ENCODE measurements at regions not wholly inside any gene's neighbourhood (a gene's known extent, or its start where the extent isn't known, plus 50 kb on each side); places are given as distances from the start of the nearest gene placed in this dataset.
"Not testable (repeated sequence)": the region's sequence is repeated elsewhere in the genome, so short reads cannot be mapped to it uniquely, and the experiment has no call there.

GRCh38 chr7:65744406-65744805 lies 128.5 kb upstream of the VKORC1L1 start:
- no peak for DNase-seq (ENCODE audit: low read depth)

GRCh38 chr7:65746398-65746669 lies 126.5 kb upstream of the VKORC1L1 start:
- DNase-seq (ENCODE audit: low read depth) = no peak

- no peak for DNase-seq (ENCODE audit: low read depth)
Observed at GRCh38 chr7:65749039-65749438, 123.8 kb upstream of the VKORC1L1 start.

- no peak for DNase-seq (ENCODE audit: low read depth)
Observed at GRCh38 chr7:65749518-65749917, 123.4 kb upstream of the VKORC1L1 start.

- DNase-seq (ENCODE audit: low read depth) = peak; percentile 28
Observed at GRCh38 chr7:65750511-65751344, 122.1 kb upstream of the VKORC1L1 start.

DNA sequence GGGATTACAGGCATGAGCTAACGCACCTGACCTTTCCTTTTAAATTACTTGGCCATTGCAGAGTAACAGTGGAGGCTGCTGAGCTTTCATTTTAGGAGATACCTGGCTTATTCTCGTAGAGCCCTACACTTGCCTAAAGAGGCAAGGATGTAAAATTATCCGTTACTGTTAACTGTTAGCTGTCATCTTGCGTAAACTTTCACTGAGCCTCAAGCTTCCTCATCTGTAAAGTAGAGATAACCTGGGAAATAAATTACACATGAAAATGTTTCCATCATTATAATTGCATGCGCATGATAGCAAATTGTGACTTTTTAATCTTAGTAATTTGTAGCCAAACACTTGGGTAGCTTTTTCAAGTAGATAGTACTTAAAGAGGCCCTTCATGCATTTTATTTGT lies 118.8 kb upstream of the VKORC1L1 start:
- not testable (repeated sequence) for DNase-seq (ENCODE audit: low read depth)

- DNase-seq (ENCODE audit: low read depth) = not testable (repeated sequence)
Observed at GRCh38 chr7:65758991-65759390, 113.9 kb upstream of the VKORC1L1 start.

DNA sequence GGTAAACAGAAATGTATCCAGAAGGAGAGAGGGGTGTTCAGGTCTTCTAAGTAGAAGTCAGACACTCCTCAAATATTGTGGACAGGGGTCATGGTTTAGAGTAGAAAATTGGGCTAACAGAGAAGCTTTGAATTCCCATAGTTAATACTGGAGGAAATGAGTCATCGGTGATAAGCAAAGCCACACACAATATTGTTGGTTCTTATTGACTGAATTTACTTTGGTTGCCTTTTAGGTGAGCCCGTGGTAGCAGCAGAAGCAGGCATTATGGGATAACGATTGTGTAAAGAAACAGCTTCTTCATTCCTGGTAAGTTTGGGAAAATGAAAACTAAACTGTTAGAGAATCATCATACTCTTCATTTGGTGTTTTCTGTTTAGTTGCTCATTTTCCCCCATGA lies 110.2 kb upstream of the VKORC1L1 start:
- DNase-seq (ENCODE audit: low read depth) = not testable (repeated sequence)

GRCh38 chr7:65763114-65763513 lies 109.8 kb upstream of the VKORC1L1 start:
- not testable (repeated sequence) for DNase-seq (ENCODE audit: low read depth)

GRCh38 chr7:65770473-65771225 lies 102.2 kb upstream of the VKORC1L1 start:
- peak; percentile 75 for DNase-seq (ENCODE audit: low read depth)

DNA sequence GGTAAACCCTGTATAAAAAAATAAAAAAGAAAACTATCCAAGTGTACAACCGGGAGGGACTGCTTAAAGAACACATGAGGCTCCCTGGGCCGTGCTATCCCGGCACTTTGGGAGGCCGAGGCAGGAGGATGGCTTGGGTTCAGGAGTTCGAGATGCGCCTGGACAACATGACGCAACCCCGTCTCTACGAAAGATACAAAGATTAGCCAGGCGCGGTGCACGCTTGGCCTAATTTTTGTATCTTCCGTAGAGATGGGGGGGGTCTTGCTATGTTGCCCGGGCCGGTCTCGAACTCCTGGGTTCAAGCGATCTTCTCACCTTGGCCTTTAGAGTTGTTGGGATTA lies 101.7 kb upstream of the VKORC1L1 start:
- not testable (repeated sequence) for DNase-seq (ENCODE audit: low read depth)

- not testable (repeated sequence) for DNase-seq (ENCODE audit: low read depth)
Observed at GRCh38 chr7:65776677-65777076, 96.2 kb upstream of the VKORC1L1 start.

- DNase-seq (ENCODE audit: low read depth) = not testable (repeated sequence)
Observed at GRCh38 chr7:65789943-65790342, 82.9 kb upstream of the VKORC1L1 start.

- DNase-seq (ENCODE audit: low read depth) = not testable (repeated sequence)
Observed at GRCh38 chr7:65791788-65792187, 81.1 kb upstream of the VKORC1L1 start.

- DNase-seq (ENCODE audit: low read depth) = not testable (repeated sequence)
Observed at GRCh38 chr7:65792726-65793125, 80.1 kb upstream of the VKORC1L1 start.

DNA sequence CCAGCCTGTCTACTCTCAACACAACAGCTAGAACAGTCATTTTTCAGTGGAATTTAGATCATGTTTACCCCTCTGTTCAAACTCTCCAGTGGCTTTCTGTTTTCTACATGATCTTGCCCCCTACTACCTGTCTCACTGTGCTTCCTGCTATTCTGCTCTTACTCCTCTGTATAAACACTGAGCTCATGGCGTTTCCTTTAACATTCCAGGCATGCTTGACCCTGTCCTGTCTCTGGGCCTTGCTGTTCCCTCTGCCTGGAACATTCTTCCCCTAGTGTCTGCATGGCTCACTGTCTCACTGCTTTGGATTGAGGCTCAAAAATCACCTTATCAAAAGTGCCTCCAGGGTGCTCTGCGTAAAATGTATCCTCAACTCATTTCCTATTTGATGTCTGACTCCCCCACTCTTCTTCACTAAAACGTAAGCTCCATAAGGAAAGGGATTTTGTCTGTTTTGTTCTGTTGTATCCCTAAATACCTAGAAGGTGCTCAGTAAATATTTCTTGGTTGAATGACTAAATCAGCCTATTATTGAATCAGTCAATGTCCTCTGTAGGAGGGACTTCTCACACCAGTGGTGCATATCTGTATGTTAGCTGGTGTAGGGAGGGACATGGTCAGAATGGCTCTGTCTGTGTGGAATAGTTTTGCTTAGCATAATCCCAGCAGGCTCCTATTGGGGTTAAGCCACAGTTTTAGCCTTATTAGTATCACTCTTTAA lies 78.0 kb upstream of the VKORC1L1 start:
- not testable (repeated sequence) for DNase-seq (ENCODE audit: low read depth)

DNA sequence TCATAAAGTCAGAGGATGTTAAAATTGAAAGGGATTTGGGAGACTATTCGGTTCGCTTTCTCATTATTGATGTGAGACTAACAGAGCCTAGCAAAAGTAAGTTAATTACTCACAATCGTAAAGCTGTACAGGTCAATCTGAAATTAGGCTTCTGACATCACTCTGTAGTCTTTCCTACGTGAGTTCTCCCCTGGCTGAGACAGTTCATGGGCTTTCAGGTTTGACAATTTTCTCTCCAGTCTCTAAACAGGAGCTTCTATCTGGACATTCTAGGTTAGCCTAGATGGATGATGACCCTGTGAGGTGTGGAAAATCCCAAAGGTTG lies 77.5 kb upstream of the VKORC1L1 start:
- DNase-seq (ENCODE audit: low read depth) = not testable (repeated sequence)

DNA sequence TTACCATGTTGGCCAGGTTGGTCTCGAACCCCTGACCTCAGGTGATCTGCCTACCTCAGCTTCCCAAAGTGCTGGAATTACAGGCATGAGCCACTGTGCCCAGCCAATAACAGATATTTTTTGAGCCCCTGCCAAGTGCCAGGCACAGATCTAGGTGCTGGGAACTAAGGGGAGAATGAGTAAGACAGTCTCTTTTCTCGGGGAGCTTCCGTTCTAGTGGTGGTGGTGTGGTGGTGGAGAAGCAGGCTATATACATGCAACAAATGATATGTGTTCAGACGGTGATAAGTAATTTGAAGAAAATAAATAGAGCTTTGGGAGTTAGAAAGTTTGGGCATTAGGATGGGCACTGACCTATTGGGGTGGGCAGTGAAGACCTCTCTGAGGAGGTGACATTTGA lies 76.7 kb upstream of the VKORC1L1 start:
- no peak for DNase-seq (ENCODE audit: low read depth)

- not testable (repeated sequence) for DNase-seq (ENCODE audit: low read depth)
Observed at GRCh38 chr7:65797086-65797485, 75.8 kb upstream of the VKORC1L1 start.

DNA sequence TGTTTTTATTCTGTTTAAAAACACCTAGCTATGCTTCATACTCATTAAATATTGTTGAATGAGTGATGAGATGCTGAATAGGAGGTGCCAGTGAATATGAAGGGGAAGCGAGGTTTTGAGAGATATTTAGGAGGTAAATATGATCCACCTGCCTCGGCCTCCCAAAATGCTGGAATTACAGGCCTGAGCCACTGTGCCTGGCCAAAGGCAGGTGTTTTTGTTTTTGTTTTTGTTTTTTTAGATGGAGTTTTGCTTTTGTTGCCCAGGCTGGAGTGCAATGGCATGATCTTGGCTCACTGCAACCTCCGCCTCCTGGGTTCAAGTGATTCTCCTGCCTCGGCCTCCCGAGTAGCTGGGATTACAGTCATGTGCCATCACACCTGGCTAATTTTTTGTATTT lies 75.3 kb upstream of the VKORC1L1 start:
- not testable (repeated sequence) for DNase-seq (ENCODE audit: low read depth)

DNA sequence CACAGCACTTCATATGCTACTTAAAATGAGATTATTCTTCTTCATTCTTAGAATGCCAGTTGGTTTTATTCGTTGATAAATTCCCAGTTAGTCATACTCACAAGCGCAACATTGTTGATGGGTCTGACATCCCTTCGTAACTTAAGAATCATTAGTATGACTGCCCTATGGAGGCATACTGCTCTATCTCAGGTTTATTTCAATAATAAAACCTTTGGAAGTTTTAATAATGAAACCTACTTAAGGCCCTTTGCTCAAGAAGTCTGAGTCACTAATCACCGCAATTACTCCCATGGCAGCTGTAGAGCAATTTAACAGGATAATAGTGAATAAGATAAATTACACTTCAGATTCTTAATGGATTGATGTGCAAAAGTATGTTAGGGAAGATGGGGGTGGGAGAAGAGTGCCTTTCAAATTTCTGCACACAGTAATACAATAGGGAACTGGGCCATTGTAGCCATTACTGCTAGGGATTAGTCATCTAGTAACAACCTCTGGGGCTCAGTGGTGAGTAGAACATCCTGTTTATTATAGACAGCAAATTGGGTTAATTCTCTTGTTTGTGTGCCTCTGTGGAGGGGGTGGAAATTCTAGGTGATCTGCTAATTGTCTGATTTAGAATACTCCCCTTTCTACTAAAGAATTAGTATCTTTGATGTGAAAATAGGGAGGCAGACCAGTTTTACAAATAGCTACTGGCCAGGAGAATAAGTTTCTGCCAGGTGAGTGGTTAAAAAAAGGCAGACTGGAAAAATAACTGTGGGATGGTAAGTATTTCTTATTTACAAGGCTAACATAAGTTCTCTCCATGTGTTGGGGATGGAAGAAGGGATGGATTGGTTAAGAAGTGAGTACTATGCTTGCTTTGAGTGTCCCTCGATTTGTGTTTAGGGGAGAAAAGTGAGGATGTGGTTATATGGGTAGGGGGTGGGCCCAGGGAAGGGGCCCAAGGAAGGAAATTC lies 74.5 kb upstream of the VKORC1L1 start:
- DNase-seq (ENCODE audit: low read depth) = no peak

GRCh38 chr7:65800191-65800590 lies 72.7 kb upstream of the VKORC1L1 start:
- not testable (repeated sequence) for DNase-seq (ENCODE audit: low read depth)

Measured in forelimb muscle (tissue), 1 donor.